Caki2 (cell line): ENCODE measurements at regions not wholly inside any gene's neighbourhood (a gene's known extent, or its start where the extent isn't known, plus 50 kb on each side); places are given as distances from the start of the nearest gene placed in this dataset.
"Not testable (repeated sequence)": the region's sequence is repeated elsewhere in the genome, so short reads cannot be mapped to it uniquely, and the experiment has no call there.

ENCODE experiments used
- DNase-seq: peaks from one replicate; pipeline ENCODE4 v3.0.0-alpha.2; 2015; ENCODE audit warnings: low read depth
- in situ Hi-C: cut with HindIII; loops from 2 replicates; pipeline ENCODE4 v1.10.0; 2016; ENCODE audit warnings: low sequenced_read_pairs, low pct_unique_long_range_greater_than_20kb, mixed read lengths

DNA sequence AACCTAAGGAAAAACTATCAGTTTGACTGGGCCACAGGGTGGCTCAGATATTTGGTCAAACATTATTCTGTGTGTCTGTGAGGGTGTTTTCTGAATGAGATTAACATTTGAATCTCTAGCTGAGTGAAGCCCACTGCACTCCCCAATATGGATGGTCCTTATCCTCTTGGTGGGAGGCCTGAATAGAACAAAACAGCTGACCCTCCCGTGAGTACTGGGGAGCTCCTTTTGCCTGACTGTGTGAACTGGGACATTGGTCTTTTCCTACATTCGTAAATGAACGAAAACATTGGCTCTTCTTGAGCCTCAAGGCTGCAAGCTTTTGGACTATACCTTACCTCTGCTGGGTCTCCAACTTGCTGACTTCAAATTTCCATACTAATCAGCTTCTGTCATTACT is 134.2 kb downstream of the SPATA31A6 start:
- in situ Hi-C loops, DNase-seq: not testable (repeated sequence)

DNA sequence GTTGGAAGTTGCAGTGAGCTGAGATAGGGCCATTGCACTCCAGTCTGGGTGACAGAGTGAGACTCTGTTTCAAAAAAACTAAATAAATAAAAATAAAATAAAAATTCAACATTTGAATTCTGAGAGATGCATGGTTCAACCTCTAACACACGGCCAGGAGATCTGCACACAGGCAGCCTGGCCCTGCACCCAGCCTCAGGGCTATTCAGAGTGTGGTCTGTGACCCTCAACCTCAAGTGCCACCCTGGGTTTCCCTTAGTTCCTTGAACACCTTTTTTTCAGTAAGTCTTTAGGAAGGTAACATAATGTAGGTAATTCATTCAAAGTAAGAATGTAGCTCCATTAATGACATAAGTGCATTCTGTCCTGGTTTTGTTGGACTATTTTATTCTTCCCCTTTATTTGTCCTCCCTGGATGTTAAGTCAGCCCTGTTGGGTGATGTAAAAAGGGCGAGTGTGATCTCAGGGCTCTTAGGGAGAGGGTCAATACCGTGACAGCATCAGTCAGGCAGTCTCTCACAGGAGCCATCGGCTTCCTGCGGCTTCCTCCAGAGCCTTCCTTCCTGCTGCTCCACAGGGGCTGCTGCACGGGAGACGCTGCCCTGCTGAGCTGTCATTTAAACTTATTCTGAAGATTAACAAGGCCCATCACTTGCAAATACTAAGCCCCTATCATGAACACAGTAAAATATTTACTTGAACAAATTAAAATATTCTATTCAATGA is 139.8 kb downstream of the SPATA31A6 start:
- DNase-seq, in situ Hi-C loops: not testable (repeated sequence)

- in situ Hi-C loops, DNase-seq: not testable (repeated sequence)
These were observed 141.7 kb downstream of the SPATA31A6 start for GRCh38 chr9:42325142-42325541.

- in situ Hi-C loops, DNase-seq: not testable (repeated sequence)
These were observed 142.1 kb downstream of the SPATA31A6 start for GRCh38 chr9:42325561-42325960.

DNA sequence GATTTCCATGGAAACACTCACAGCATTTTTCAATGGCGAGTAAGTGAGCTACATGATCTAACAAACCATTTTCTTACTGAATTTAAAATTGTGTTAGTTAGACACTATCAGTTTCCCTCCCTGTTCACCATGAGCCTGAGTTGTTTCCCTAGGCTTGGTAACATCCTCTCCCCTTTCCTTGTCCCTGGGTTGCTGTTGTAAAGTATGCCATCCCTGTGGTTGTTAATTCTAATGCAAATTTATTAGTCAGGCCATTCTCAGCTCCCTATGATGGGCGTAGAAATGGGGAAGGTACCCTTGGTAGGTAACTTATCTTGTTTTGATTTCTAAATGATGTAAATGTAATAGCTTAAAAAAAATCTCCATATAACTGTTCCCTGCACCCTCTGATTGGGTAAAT is 143.0 kb downstream of the SPATA31A6 start:
- DNase-seq, in situ Hi-C loops: not testable (repeated sequence)

DNA sequence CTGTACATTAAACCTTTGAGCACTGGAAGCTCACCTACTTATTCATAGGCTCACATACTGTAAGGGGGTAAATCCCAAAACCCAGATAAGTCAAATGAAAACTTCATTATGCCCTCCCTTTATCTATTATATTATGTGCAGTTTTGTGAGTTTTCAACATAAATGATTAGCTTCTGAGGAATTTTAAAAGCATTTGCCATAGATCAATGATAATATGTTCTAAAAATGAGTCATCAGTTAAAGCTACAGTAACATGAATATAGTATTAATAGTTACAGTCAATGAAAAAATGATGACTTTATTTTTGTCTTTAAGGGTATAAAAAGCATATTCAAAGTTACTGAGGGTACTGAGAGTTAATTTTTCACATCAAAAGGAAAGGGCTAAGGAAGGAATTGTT is 151.9 kb downstream of the SPATA31A6 start:
- DNase-seq, in situ Hi-C loops: not testable (repeated sequence)

DNA sequence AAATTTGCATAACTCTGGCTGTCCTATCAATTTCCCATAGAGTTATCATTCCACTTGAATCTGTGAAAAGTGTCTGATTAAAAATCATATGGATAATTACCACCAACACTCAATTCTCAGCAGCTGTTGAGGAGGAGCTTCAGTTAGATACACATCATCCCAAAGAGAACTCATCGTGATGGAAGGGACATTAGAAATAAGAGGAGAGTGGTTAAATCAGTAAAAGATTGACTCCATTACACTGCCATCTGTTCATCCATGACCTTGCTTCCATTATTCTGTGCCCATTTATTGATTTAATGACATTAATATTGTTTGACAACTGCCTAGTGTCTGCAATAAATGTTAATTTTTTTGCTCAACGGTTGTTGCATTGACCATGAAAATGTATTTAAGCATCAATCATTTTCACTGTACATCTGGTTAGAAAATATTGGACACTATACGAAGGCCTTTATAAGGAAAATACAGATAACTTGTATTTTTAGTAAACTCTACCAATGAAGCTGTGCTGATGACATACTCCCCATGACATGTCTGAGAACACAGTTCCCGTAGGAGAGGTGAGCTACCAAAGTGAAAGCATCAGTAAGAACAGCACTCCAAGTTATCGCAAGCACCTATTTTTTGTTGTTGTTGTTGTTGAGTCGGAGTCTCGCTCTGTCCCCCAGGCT is 152.7 kb downstream of the SPATA31A6 start:
- DNase-seq, in situ Hi-C loops: not testable (repeated sequence)

DNA sequence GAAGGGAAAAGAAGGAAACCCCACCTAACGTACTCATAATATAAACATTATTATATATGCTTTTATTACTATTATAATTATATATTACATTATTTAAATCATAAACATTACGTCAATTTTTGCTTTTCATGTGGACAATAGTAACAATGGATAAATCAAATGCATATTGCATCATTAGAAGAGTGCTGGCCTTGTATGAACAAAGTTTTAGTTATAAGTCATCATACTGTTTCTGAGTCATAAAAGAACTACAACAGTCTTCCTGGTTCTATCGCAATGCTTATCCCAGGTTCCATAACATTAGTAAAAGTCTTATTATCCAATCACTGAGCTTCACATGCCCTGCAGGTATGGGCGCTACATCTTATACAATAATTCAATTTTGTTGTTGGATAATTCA is 154.8 kb downstream of the SPATA31A6 start:
- DNase-seq, in situ Hi-C loops: not testable (repeated sequence)

GRCh38 chr9:42339671-42340434 is 156.4 kb downstream of the SPATA31A6 start:
- DNase-seq, in situ Hi-C loops: not testable (repeated sequence)

DNA sequence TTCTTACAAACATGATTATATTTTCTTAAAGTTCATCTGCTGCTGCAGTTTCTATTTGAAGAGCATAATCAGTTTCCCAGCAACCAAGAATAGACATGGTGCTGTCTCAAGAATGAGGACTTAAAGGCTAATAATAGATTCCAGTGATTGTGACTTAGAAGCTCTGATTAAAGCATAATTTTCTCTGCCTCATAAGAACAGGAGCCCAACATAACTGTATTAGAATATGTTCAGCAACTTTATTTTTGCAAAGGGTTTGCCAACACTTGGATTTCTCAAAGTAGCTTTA is 156.9 kb downstream of the SPATA31A6 start:
- DNase-seq, in situ Hi-C loops: not testable (repeated sequence)

- DNase-seq, in situ Hi-C loops: not testable (repeated sequence)
These were observed 158.4 kb downstream of the SPATA31A6 start for GRCh38 chr9:42341860-42342259.

GRCh38 chr9:42342297-42342696 is 158.8 kb downstream of the SPATA31A6 start:
- DNase-seq, in situ Hi-C loops: not testable (repeated sequence)

DNA sequence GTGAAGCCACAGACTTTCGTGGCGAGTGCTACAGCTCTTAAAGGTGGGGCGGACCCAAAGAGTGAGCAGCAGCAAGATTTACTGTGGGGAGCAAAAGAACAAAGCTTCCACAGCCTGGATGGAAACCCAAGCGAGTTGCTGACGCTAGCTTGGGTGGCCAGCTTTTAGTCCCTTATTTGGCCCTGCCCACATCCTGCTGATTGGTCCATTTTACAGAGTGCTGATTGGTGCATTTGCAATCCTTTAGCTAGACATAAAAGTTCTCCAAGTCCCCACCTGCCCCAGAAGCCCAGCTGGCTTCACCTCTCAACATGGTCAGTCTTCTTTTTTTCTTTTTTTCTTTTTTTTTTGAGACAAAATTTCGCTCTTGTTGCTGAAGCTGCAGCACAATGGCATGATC is 161.0 kb downstream of the SPATA31A6 start:
- in situ Hi-C loops, DNase-seq: not testable (repeated sequence)

DNA sequence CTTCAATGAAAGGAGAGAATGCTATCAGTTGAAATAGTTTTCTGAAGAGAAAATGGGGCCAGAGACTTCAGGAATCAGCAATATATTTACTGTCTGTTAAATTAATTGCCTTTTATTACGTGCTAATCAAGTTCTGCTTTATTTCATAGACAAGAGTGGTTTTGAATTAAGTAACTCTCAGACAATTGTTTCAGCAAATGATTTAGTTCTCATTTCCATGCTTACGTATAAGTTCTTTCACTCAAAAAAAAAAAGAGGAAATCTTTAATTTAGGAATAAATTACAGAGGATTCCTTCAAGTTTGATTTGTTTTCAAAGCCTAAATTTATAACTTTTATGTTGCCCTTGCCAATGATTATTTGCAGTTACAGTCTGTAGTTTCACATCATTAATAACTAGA is 163.5 kb downstream of the SPATA31A6 start:
- in situ Hi-C loops, DNase-seq: not testable (repeated sequence)

GRCh38 chr9:42349181-42349580 is 165.7 kb downstream of the SPATA31A6 start:
- DNase-seq, in situ Hi-C loops: not testable (repeated sequence)

DNA sequence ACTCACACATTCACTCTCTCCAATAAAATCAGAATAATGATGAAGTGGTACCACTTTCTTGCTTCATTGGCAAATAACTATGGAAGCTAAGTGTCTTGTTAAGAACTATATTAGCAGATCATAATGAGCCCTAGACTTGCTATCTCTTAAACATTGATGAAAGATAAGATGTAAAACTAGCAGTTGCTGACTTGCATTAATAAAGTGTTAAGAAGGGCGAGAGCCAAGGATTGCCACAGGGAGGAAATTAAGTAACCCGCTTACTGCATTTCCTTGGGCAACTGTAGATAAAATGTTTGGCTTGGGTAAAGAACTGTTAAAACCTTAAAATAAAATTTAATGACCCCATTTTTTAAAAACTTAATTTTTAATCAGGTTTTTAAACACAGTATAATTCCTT is 167.0 kb downstream of the SPATA31A6 start:
- DNase-seq, in situ Hi-C loops: not testable (repeated sequence)

DNA sequence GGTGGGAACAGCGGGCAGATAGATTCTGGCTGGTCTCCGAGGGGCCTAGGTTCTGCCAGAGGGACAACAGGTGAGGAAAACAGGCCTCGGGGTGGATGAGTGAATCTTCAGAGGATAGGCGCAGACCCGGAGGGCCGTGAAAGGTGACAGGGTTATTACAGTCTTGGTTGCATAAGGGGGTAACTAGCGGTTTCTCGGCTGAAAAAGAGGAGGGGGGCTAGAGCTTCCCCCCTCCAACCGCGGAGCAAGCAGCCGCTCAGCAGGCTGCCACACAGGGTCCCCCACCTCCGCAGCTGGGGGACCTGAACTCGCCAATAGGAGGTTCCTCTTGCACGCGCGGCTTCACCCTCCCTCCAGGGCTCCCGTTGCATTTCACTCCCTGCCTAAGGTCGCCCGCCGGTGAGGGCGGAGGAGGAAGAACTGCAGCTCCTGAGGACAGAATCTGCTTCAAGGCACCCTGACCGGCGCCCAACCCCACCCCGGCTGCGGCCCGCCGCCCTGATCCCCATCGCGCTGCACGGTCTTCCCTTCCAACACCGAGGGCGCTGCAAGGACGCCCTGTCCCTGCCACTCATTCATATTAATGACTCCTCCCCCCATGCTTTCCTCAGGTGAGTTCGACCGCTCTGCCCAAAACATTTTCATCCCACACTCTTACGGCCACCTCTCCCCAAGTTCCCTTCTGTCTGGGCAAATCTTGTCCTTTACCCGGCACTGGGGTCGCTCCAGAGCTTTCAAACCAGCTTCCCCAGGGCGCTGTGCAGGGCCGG is 174.3 kb downstream of the SPATA31A6 start:
- DNase-seq, in situ Hi-C loops: not testable (repeated sequence)

DNA sequence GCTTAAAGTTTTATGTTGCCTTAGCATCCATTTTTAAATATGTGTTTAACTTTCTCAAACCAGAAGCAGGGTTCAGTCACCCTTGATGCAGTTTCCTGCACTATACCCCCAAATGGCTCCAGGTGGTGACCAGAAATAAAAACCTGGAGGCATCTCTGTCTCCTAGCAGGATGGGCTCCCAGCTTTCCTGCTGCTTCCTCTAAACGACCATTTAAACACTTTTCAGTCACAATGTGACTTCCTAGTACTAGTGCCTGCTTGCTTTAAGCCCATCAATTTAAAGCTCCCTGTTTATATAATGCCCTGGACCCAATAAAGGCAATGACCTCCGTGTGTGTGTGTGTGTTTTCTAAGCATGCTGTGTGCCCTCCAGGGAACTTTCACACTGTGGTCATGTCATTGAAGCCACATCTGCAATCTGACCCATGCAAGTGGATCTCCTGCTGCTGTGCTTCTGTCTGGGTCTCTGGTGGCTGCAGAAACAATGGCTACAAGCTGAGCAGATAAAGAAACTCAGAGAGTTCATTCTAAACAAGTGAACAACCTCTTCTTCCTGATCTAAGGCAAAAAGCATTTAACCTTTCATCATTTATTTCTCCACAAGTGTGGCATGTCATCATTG is 175.3 kb downstream of the SPATA31A6 start:
- DNase-seq, in situ Hi-C loops: not testable (repeated sequence)
